ENCODE measurements at regions not wholly inside any gene's neighbourhood (a gene's known extent, or its start where the extent isn't known, plus 50 kb on each side); places are given as distances from the start of the nearest gene placed in this dataset.
"Not testable (repeated sequence)": the region's sequence is repeated elsewhere in the genome, so short reads cannot be mapped to it uniquely, and the experiment has no call there.

DNA sequence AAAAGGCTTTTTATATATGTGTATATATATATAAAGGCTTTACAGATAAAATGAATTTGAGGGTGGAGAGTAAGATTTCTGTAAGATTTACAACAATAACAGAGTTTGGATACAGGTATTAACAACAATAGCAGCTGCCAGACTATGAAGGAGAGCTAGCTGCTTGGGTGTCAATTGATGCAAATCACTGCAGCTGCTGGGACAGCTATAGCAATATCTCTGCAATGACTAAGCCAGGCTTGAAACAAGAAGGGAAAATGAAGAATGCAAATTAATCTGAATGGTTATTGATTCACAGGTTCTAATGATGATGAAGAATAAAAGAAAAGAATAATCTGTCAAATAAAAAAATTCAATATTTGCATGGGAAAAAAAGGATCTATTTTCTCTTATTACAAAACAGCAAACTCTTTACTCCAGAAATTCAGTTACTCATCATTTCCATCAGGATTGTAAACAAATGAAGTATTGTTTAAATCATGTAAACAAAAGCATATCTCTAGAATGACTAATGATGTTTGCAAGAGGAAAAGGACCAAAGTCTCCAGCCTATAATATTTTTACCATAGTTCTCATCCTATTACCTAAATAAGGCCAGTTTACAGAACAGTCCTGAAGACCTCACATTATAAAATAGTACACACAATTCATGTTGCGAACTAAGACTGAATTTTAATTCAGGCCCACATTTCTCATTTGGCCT is 219.0 kb downstream of the HTR1A start:
- H3K27ac ChIP-seq, result no peak overlapping the region
- H3K4me3 ChIP-seq, result no peak overlapping the region

DNA sequence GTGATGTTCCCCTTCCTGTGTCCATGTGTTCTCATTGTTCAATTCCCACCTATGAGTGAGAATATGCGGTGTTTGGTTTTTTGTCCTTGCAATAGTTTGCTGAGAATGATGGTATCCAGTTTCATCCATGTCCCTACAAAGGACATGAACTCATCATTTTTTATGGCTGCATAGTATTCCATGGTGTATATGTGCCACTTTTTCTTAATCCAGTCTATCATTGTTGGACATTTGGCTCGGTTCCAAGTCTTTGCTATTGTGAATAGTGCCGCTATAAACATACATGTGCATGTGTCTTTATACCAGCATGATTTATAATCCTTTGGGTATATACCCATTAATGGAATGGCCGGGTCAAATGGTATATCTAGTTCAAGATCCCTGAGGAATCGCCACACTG is 229.4 kb downstream of the HTR1A start:
- H3K4me3 ChIP-seq, H3K27ac ChIP-seq: not testable (repeated sequence)

DNA sequence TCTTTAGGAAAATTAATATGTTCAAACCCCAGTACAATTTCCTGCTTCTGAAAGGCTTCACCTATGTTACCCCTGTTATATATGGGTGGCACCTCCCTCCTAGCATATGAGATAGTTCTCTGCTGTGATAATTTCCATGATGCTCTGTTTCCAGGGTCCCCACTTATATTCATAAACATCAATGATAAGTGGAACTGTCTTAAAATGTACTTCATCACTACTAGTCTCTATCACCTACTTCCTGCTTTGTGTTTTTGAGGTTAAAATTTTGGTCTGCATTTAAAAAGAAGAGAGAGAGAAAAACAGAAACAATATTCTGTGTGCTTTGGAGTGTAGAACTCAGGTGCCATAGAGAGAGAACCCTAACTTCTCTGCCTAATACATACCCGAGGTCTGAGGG is 234.7 kb downstream of the HTR1A start:
- Histone ChIP-seq H3K4me3 (no peak overlapping the region), H3K27ac (no peak overlapping the region)

DNA sequence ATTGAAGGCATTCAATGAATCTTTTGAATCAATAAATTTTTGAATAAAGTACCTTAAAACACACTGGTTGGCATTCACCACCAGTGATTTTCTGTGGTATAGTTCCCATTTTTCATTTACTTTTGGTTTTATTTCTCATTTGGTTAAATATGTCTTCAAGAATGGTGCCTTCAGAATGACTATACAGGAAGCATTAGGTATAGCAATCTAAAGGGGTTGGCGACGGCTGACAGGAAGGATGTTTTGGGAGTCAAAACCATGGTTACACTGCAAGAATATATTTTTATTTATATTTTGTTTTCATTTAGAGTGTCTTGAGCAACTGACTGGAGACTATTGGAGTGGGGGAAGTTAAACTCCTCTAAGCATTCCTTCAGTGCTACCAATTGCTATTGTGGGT is 235.7 kb downstream of the HTR1A start:
- no peak overlapping the region for H3K4me3 ChIP-seq
- no peak overlapping the region for H3K27ac ChIP-seq

DNA sequence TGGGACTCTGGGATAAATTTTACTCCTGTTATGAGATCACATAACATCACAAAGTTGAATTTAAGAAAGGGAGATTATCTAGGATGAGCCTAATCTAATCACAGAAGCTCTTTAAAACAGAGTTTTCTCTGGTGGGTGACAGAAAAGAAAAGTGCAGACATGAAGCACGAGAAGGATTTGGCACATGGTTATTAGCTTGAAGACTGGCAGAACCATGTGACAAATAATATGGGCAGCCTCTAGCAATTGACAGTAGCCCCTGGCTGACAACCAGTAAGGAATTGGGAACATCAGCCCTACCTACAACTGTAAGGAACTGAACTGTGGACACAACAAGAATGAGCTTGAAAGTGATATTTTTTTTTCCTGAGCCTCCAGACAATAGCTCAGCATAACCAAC is 243.1 kb downstream of the HTR1A start:
- no peak overlapping the region for H3K27ac ChIP-seq
- no peak overlapping the region for H3K4me3 ChIP-seq

DNA sequence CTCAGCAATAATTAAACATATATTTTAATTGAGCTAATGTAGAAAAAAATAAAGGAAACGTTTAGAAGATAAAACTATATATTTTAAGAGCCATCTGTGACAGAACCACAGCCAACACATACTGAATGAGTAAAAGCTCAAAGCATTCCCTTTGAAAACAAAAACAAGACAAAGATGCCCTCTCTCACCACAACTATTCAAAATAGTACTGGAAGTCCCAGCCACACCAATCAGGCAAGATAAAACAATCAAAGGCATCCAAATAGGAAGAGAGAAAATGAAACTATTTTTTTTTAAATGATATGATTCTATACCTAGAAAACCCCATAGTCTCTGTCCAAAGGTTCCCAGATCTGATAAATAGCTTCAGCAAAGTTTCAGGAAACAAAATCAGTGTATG is 262.0 kb downstream of the HTR1A start:
- H3K4me3 ChIP-seq, result no peak overlapping the region
- H3K27ac ChIP-seq, result no peak overlapping the region

DNA sequence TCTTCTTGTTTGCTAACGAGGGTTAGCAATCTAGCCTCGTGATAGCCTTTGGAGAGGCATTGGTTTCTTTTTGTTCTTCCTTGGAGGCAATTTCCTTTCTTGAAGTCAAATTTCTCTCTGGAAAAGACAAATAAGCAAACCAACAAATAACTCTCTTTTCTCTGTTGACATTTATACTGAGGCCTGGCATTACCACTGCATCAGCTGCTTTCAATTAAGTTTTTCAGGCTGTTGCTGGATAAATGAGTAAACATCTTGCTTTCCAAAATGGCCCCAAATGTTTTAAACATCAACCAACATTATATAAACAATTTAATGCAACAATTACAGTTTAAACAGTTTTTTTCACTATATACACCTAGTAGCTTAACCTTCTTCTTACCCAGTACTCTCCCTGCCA is 264.4 kb downstream of the HTR1A start:
- H3K4me3 ChIP-seq, result no peak overlapping the region
- peak overlapping the region in 1 of 21 experiments; percentile 41 for H3K27ac ChIP-seq

DNA sequence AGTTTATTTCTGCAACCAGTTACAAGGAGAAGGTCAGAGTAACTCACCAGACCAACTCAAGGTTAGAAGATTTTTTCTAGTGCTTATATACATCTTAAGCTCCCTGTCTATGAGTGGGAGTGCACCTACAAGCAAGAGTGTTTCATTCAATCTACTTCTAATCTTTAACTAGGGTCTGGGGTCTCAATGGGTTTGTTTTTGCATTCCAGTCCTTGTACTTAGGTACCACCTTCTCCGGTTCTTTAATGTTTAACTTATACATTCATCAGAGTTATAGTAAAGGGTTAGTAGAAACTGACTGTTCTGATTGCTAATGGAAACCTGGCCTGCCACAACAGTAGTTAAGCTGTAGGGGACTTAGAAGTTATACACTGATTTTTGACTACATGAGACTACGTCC is 271.7 kb downstream of the HTR1A start:
- H3K27ac ChIP-seq, result no peak overlapping the region
- H3K4me3 ChIP-seq, result no peak overlapping the region

DNA sequence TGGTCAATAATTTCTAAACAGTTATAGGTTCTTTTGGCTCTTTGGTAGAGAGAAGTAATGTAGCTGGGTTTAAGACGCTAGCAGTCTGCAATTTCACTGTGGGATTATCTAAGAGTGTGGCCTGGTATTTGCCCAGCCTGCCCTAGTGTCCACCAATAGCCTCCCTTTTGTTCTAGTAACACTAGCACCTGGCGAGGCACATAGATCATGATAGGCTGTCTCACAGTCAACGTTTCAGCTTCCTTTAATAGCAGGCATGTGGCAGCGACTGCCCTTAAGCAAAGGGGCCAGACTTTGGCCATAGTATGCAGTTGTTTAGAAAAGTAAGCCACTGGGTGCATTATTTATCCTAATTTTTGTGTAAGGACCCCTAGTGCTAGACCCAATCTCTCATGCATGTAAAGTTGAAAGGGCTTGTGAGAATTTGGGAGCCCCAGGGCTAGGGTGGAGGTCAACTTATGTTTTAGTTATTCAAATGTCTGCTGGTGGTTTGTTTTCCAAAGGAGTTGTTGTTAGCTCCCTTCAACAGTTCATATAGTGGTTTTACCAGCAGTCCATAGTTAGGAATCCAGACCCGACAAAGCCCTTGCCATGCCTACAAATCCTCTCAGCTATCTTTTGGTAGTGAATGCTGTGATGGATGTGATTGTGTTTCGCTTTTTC is 274.3 kb downstream of the HTR1A start:
- Histone ChIP-seq H3K27ac (no peak overlapping the region), H3K4me3 (no peak overlapping the region)

DNA sequence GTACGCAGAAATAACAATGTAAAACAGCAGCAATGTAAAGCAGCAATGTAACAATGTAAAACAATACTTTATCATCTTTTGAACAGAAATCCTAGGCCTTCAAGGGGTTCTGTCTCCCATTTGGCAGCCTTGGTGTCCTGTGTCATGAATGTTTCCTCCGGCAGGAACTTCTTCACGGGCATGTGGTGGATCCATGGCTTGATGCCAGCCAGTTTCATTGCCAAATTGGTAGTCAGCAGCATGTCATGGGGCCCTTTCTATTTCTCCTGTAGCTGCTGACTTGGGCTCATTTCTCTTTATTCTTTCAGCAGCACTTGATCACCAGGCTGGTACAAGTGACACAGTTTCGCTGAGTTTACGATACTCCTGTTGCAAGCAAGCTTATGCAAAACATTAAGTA is 275.3 kb downstream of the HTR1A start:
- H3K4me3 ChIP-seq, result no peak overlapping the region
- H3K27ac ChIP-seq, result no peak overlapping the region

DNA sequence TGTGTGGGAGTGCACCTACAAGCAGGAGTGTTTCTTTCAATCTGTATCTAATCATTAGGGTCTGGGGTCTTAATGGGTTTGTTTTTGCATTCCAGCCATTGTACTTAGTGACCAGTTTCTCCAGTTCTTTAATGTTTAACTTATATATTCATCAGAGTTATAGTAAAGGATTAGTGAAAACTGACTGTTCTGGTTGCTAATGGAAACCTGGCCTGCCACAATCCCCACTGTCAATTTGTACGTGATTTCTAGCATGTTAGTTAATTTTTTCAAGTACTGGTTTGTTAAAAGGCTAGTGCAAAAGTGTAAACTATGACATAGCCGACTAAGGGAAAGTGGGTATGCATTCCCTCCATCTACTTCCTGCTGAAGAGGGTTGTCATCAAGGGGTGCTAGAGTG is 276.1 kb downstream of the HTR1A start:
- H3K27ac ChIP-seq, result no peak overlapping the region
- H3K4me3 ChIP-seq, result no peak overlapping the region

DNA sequence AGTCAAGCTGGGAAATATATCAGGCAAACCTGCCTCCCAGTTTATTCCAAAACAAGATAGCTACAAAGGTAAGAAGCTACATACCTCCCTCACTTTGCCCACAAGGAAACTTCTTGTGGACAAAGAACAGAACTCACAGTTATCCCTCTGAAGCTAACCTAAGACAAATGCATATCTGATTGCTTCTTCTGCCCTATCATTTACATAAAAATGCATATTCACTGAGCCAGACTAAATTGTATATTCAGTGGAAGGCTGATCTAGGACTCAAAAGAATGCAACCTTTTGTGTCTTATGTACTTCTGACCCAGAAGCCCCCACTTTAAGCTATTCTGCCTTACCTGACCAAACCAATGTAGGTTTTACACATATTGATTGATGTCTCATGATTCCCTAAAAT is 276.8 kb downstream of the HTR1A start:
- Histone ChIP-seq H3K4me3 (no peak overlapping the region), H3K27ac (no peak overlapping the region)

DNA sequence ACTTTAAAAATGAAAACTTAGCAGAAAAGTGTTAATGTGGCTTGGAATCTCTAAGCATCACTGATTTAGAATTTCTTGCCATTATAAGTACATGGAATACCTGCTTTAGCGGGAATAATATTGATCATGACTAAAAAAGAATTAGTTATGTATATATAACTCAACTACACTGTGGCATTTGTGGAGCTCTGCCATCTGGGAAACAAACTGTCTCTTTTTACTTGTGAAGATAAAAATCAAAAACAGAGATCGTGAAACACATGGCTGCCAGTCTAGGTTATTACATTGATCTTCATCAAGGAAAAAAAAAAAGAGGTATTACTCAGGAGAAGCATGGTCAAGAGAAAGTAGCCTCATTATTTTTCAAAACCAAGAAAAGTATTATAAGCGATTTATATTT is 287.4 kb downstream of the HTR1A start:
- H3K4me3 ChIP-seq, result no peak overlapping the region
- no peak overlapping the region for H3K27ac ChIP-seq

DNA sequence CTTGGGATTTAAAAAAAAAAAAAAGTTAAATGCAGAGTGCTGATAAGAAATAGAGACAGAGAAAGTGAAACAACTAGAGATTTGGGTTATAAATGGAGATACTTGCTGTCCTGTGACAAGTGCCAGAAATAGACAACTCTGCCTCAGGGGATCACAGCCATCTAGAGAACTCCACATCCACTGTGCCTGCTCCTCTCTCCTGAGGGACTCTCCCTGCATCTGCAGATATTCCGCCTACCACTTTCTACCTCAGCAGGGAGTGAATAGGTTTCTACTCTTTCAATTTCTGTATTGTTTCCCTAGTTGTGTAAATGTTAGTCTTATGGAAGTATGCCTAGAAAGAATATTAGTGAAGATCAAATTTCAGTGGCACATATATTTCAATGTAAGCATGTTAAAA is 307.2 kb downstream of the HTR1A start:
- Histone ChIP-seq H3K4me3 (no peak overlapping the region), H3K27ac (no peak overlapping the region)

DNA sequence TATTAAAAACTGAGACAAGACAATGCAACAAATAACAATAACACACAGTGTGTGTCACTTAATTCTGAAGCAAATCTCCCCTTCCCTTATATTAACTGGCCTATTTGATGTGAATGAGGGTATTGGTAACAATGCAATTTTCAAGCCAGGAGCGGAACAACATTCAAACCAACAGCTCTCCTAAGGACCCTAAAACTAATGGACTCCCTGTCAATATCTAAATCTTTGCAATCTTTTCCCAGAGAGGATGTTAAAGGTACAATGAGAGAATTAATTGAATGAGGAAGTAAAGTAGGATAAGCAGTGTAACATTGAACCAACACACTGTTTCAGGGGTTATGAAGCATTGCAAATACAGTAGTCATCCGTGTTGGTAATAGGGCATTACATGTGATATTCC is 311.7 kb downstream of the HTR1A start:
- no peak overlapping the region for H3K27ac ChIP-seq
- H3K4me3 ChIP-seq, result no peak overlapping the region

DNA sequence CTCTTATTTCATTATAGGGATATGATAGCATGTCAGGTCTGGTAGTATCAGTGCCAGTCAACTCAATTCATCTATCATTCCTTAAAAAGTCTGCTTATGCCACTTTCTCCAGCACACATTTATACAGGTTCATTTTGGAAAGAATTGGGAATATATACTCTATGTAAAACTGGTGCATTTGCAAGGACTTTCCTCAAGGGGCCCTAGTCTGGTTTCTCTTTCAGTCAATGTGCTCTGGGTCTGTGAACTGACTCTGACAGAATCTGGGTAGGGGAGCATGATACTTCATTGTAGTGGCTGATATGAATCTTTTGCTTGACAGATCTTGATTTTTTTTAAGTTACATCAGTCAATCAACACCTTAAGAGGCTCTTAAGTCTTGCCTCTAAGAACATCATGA is 313.9 kb downstream of the HTR1A start:
- Histone ChIP-seq H3K27ac (no peak overlapping the region), H3K4me3 (no peak overlapping the region)

DNA sequence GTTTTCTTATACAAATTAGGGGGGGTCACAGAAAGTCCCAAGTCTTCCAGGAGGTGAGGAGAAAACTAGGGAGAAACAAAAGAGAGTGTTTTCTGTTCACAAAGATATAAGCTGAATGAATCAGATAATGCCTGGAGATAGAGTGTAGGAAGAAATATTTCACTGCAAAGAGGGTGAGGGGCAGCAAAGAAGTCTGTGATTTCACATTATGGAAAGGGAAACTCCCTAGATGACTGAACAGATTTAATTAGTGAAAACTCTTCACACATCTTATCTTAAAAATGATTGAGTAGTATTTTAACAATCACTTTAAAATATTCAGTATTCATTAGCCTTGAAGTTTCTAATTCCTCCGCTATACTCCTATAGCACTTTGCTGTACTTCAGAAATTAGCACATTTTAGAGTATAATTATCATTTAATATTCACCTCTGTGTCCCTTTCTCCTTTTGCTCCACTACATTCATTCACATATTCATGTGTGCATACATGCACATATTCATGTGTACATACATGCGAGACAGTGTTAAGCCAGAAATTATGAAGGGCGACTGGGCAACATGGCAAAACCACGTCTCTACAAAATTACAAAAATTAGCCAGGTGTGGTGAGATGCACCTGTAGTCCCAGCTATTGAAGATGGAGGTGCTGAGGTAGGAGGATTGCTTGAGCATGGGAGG is 332.2 kb downstream of the HTR1A start:
- Histone ChIP-seq H3K27ac (no peak overlapping the region), H3K4me3 (no peak overlapping the region)

DNA sequence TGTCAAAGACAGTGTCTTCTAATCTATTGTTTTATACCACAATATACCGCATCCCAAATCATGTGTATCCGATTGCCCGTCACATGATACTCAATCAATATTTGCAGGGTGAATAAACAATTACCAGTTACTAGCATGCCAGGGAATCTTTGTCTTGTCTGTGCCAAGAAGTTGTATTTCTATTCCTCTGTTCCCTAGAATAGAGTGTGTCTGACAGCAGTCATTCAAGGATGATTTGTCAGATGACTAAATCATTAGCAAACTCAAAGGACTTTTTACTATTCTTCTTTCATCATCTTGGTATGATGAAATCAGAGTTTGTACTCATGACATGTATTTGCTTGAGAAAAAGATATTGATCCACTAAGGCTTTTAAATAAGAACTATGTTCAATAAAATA is 348.8 kb downstream of the HTR1A start:
- H3K27ac ChIP-seq, result no peak overlapping the region

DNA sequence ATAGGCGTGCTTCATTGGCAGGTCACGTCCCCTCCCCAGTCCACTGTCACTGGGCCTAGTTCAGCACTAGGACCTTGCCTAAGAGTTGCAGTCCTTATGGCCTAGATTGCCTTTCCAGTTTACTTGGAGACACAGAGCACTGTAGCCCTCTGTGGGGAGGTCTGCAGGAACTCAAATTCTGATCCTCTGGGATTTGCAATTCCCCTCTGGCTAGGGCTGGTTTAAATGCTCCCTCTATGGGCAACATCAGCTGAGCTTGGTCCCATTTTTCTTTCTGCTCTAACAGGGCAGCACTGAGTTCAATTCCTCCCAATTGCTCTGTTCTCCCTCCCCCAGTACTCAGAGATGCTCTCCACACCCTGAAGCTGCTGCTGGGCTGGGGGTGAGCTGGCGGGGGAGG is 358.2 kb downstream of the HTR1A start:
- H3K27ac ChIP-seq, result no peak overlapping the region
- no peak overlapping the region for H3K4me3 ChIP-seq

More for the DNA sequence above, 348.8 kb downstream of the HTR1A start:
- H3K4me3 ChIP-seq, result no peak overlapping the region

DNA sequence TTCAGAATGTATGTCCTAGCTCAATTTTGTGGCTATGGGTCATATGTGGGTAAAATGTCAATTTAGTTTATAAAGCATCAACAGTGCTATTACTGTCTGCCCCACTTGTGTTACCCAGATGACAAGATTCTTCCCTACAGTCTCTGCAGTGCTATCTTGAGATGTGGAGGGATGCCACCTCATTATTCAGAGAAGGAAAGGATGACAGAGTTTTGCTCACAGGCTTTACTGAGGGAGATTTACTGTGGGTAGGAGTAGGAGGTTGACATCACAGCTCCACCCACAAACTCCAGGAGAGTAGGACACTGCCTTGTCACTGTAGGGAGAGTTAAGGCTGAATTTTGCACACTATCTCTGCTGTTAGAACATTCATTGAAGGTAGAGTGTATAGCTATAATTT is 359.3 kb downstream of the HTR1A start:
- H3K4me3 ChIP-seq, result no peak overlapping the region

DNA sequence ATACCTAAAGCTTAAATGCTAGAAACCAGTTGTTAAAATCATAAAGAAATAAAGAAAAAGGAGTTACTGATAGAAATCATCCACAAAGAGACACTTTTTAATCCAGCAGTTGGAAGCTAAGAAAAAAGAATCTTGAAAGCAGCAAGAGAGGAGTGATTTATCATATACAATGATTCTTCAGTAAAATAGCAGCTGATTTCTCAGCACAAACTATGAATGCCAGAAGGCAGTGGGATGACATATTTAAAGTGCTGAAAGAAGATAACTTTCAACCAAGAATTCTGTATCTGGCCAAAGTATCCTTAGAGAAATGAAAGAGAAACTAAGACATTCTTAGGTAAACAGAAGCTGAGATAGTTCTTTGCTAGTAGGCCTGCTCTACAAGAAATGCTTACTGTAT is 366.0 kb downstream of the HTR1A start:
- Histone ChIP-seq H3K4me3 (no peak overlapping the region), H3K27ac (no peak overlapping the region)

More for the DNA sequence above, 359.3 kb downstream of the HTR1A start:
- no peak overlapping the region for H3K27ac ChIP-seq

Data from skin epidermis (tissue), 12 donors.